GM19438 (cell line): ENCODE measurements at regions not wholly inside any gene's neighbourhood (a gene's known extent, or its start where the extent isn't known, plus 50 kb on each side); places are given as distances from the start of the nearest gene placed in this dataset.
"Not testable (repeated sequence)": the region's sequence is repeated elsewhere in the genome, so short reads cannot be mapped to it uniquely, and the experiment has no call there.

ENCODE experiments used
- ATAC-seq: cut with Tn5 transposase; IDR thresholded peaks from one replicate; pipeline ENCODE4 v1.9.1; 2021; ENCODE audit warnings: low read depth; ENCODE audit not compliant: unreplicated experiment

GRCh38 chr7:123265853-123266252 is 66.1 kb upstream of the SLC13A1 start:
- no peak for ATAC-seq

- ATAC-seq, result not testable (repeated sequence)
Observed at GRCh38 chr7:123264820-123265219, 65.1 kb upstream of the SLC13A1 start.

GRCh38 chr7:123260428-123260960 is 60.7 kb upstream of the SLC13A1 start:
- no peak for ATAC-seq

GRCh38 chr7:123259759-123260158 is 60.0 kb upstream of the SLC13A1 start:
- ATAC-seq, result no peak
